ENCODE measurements at regions not wholly inside any gene's neighbourhood (a gene's known extent, or its start where the extent isn't known, plus 50 kb on each side); places are given as distances from the start of the nearest gene placed in this dataset.

DNA sequence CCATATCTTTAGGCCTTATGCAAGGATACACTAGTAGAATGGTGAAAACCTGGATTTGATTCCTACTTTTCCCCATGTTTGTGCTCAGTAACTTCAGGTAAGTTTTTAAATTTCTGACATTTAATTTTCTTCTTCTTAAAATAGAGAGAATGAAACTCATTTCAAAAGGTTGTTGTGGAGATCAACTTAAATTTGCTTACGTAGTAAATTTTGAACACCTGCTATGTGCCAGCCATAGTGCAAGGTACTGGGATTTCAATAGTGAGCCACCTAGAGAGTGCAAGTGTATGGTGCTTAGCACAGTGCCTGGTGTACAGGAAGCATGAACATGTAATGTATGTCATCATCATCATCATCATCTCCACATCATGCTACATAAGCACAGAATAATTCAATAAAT lies 73.6 kb upstream of the SMIM36 start:
- Histone ChIP-seq H3K79me2 (ENCODE audit: control insufficient read depth in 1 of 2, insufficient read depth in 2 of 2, low read length in 2 of 2) (no peaks in the 10 kb centered on the region), H3K4me1 (replicated peaks in 1 of 4; ENCODE audit: control insufficient read depth in 3 of 4, insufficient read depth in 4 of 4, low read length in 3 of 4) (no peaks in the 10 kb centered on the region), H3K18ac (ENCODE audit: extremely low read depth, low read length) (no peak overlapping the region), H3K36me3 (ENCODE audit: control insufficient read depth in 2 of 4, insufficient read depth in 4 of 4, low read length in 3 of 4) (no peaks in the 10 kb centered on the region), H3K27me3 (replicated peaks in 1 of 4; ENCODE audit: control insufficient read depth in 3 of 4, extremely low read depth in 1 of 4, insufficient read depth in 3 of 4, low read length in 3 of 4) (no peaks in the 10 kb centered on the region), H3K4me3 (ENCODE audit: extremely low read depth in 1 of 4, insufficient read depth in 2 of 4, low read depth in 3 of 4, low read length in 4 of 4) (no peak overlapping the region), H2BK12ac (ENCODE audit: low read depth, low read length) (no peak overlapping the region), H2BK120ac (replicated peaks; ENCODE audit: low read depth, low read length) (no peak overlapping the region), H3K4ac (replicated peaks; ENCODE audit: insufficient read length, low read depth, low read length) (no peak overlapping the region), H4K8ac (ENCODE audit: extremely low read depth, insufficient read depth, low read length) (no peak overlapping the region), H4K5ac (ENCODE audit: insufficient read length, low read depth, low read length) (no peak overlapping the region), H2AFZ (ENCODE audit: low read length) (no peak overlapping the region), H3K23ac (ENCODE audit: insufficient read length) (no peak overlapping the region), H3K14ac (ENCODE audit: insufficient read length) (no peak overlapping the region), H3K4me2 (ENCODE audit: insufficient read depth in 1 of 2, low read depth in 2 of 2, low read length in 2 of 2) (no peak overlapping the region), H3K56ac (replicated peaks; ENCODE audit: insufficient read length, low read depth, low read length) (no peak overlapping the region), H4K91ac (replicated peaks; ENCODE audit: insufficient read length, low read length) (no peak overlapping the region), H4K20me1 (replicated peaks in 1 of 2; ENCODE audit: control insufficient read depth in 1 of 2, insufficient read depth in 2 of 2, low read length in 2 of 2) (no peaks in the 10 kb centered on the region), H3K9me3 (ENCODE audit: insufficient read depth in 2 of 2, low read depth in 1 of 2, low read length in 1 of 2) (no peaks in the 10 kb centered on the region), H2AK5ac (ENCODE audit: low read depth, low read length) (no peak overlapping the region), H2BK20ac (ENCODE audit: low read length) (no peak overlapping the region), H3K27ac (ENCODE audit: low read depth, low read length) (no peak overlapping the region), H3K9ac (replicated peaks in 1 of 4; ENCODE audit: extremely low read depth in 1 of 4, low read depth in 3 of 4, low read length in 3 of 4) (no peak overlapping the region), H2BK15ac (ENCODE audit: low read length) (no peak overlapping the region), H2BK5ac (ENCODE audit: low read depth, low read length) (no peak overlapping the region), H3K23me2 (ENCODE audit: low read depth, low read length) (no peaks in the 10 kb centered on the region), H3K79me1 (ENCODE audit: low read depth, low read length) (no peaks in the 10 kb centered on the region)
- DNase-seq (ENCODE audit: low read depth in 1 of 2, low spot score in 2 of 2) (no peak), FAIRE-seq (no peak)
- 89% methylated on average over 1 of the region's 1 CpG; no CpG with 5 or more reads in 1 of the 2 experiments for WGBS, 2 experiments (ENCODE audit: extremely low coverage in 1 of 2, insufficient coverage in 1 of 2, insufficient read length in 1 of 2, insufficient replicate concordance in 2 of 2, low coverage in 1 of 2, low lambda C conversion rate in 2 of 2, missing lambda C conversion rate in 1 of 2)
- ChIA-PET CTCF (ENCODE audit: partially characterized antibody) (interaction anchor here (1.5 kb wide), 1 partner anchor 17 kb away, joined by 7 read pairs; no protein-coding TSS in a partner anchor), POLR2A (ENCODE audit: partially characterized antibody) (no interaction called here)
- TF ChIP-seq JUN (IDR thresholded peaks at IDR 0.05; ENCODE audit: low read depth, low read length) (no peak), SIRT6 (IDR thresholded peaks at IDR 0.05; ENCODE audit: low read length) (no peak), KDM4A (IDR thresholded peaks at IDR 0.05; ENCODE audit: low read depth, low read length, severe bottlenecking) (no peak), FOSL1 (IDR thresholded peaks at IDR 0.05; ENCODE audit: insufficient read depth, low read depth, low read length) (no peak), TBP (IDR thresholded peaks at IDR 0.05; ENCODE audit: low read depth, low read length) (no peak), BCL11A (IDR thresholded peaks at IDR 0.05; ENCODE audit: low read depth in 2 of 2, low read length in 2 of 2) (no peak), SP1 (IDR thresholded peaks at IDR 0.05; ENCODE audit: low read depth, low read length) (no peak), NANOG (IDR thresholded peaks at IDR 0.05; ENCODE audit: insufficient read depth, low read depth, low read length, poor library complexity, severe bottlenecking) (no peak), RXRA (IDR thresholded peaks at IDR 0.05; ENCODE audit: insufficient read depth, low read depth, low read length) (no peak), PHF8 (conservative IDR thresholded peaks at IDR 0.05; ENCODE audit: low read depth, low read length) (no peak), EP300 (IDR thresholded peaks at IDR 0.05; ENCODE audit: borderline replicate concordance in 1 of 2, low read depth in 2 of 2, low read length in 2 of 2) (no peak), SRF (IDR thresholded peaks at IDR 0.05; ENCODE audit: low read depth, low read length) (no peak)
- TF ChIP-seq, protein P1, sequence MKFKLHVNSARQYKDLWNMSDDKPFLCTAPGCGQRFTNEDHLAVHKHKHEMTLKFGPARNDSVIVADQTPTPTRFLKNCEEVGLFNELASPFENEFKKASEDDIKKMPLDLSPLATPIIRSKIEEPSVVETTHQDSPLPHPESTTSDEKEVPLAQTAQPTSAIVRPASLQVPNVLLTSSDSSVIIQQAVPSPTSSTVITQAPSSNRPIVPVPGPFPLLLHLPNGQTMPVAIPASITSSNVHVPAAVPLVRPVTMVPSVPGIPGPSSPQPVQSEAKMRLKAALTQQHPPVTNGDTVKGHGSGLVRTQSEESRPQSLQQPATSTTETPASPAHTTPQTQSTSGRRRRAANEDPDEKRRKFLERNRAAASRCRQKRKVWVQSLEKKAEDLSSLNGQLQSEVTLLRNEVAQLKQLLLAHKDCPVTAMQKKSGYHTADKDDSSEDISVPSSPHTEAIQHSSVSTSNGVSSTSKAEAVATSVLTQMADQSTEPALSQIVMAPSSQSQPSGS (IDR thresholded peaks at IDR 0.05; ENCODE audit: low read length), result no peak

Measured in H1 (cell line).